Fibroblast of skin of left quadriceps (primary cell): ENCODE measurements at regions not wholly inside any gene's neighbourhood (a gene's known extent, or its start where the extent isn't known, plus 50 kb on each side); places are given as distances from the start of the nearest gene placed in this dataset.
A peak's percentile ranks its signal among the peaks of the same experiment; 100 is the strongest.

Experiments
- DNase-seq, 2 experiments: peaks; one replicate each; pipeline ENCODE4 v3.0.0-alpha.2; 2013; ENCODE audit warnings: low read depth in 2 of 2

- no peak for DNase-seq
Observed at GRCh38 chr12:132439333-132439904, 50.5 kb upstream of the FBRSL1 start.

- DNase-seq, result no peak
Observed at GRCh38 chr12:132438726-132439125, 51.2 kb upstream of the FBRSL1 start.

GRCh38 chr12:132437943-132438700 is 51.8 kb upstream of the FBRSL1 start:
- DNase-seq, result no peak

- no peak for DNase-seq
Observed at GRCh38 chr12:132437252-132437932, 52.6 kb upstream of the FBRSL1 start.

GRCh38 chr12:132436791-132437251 is 53.1 kb upstream of the FBRSL1 start:
- DNase-seq, result no peak

- DNase-seq, result no peak
Observed at GRCh38 chr12:132435486-132436187, 54.3 kb upstream of the FBRSL1 start.

GRCh38 chr12:132433641-132434395 is 56.1 kb upstream of the FBRSL1 start:
- no peak for DNase-seq

GRCh38 chr12:132432721-132433577 is 57.0 kb upstream of the FBRSL1 start:
- peak; percentile 7 to 11 for DNase-seq

- DNase-seq, result no peak
Observed at GRCh38 chr12:132432126-132432705, 57.7 kb upstream of the FBRSL1 start.

GRCh38 chr12:132430838-132431774 is 58.8 kb upstream of the FBRSL1 start:
- DNase-seq, result no peak

GRCh38 chr12:132429946-132430643 is 59.9 kb upstream of the FBRSL1 start:
- no peak for DNase-seq

GRCh38 chr12:132429602-132429945 is 60.4 kb upstream of the FBRSL1 start:
- no peak for DNase-seq

- DNase-seq, result no peak
Observed at GRCh38 chr12:132428936-132429601, 60.9 kb upstream of the FBRSL1 start.

GRCh38 chr12:132427999-132428935 is 61.7 kb upstream of the FBRSL1 start:
- DNase-seq, result no peak

GRCh38 chr12:132427174-132427768 is 62.7 kb upstream of the FBRSL1 start:
- DNase-seq, result no peak
